ENCODE measurements at regions not wholly inside any gene's neighbourhood (a gene's known extent, or its start where the extent isn't known, plus 50 kb on each side); places are given as distances from the start of the nearest gene placed in this dataset.

DNA sequence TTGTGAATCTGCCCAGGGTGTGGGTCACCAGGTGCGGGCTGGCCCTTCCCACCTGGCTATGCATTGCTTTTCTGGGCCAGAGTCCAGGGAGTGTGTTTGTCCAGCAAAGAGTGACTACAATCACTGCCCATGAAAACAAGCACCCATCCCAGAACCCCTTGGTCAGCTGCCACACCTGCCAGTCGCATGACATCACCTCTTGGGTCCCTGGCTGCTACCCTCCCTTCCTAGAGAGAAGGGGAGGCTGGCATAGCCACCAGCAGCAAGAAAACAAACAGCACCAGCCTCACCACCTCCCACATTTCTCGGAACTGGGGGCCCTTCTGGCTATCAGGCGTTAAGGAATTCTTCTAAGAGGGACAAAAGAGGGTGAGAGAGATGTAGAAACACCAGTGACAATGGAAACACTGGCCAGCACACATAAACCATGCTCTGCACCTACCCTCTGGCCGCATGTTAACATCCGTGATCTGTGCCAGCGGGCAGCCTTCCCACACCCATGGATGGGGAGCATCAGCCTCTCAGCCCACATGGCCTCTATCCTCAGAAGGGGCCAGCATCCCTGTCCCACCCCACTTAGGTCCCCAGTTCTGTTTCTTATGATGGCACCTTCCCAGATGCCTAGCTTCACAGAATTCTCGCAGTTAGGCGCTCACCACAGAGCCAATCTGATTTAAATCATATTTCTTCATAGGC is 109.7 kb upstream of the GLI2 start:
- no peak overlapping the region for H2AK5ac ChIP-seq (ENCODE audit: low read depth, low read length)
- H3K23ac ChIP-seq (ENCODE audit: insufficient read length) = no peak overlapping the region
- H4K20me1 ChIP-seq (replicated peaks in 1 of 2; ENCODE audit: control insufficient read depth in 1 of 2, insufficient read depth in 2 of 2, low read length in 2 of 2) = no peaks in the 10 kb centered on the region
- POLR2A ChIA-PET (ENCODE audit: partially characterized antibody) = no interaction called here
- no peak overlapping the region for H2BK20ac ChIP-seq (ENCODE audit: low read length)
- no peak overlapping the region for H3K14ac ChIP-seq (ENCODE audit: insufficient read length)
- H2AFZ ChIP-seq (ENCODE audit: low read length) = no peak overlapping the region
- no peaks in the 10 kb centered on the region for H3K4me1 ChIP-seq (replicated peaks in 1 of 4; ENCODE audit: control insufficient read depth in 3 of 4, insufficient read depth in 4 of 4, low read length in 3 of 4)
- peaks cover 0 to 14% (median 4%) of the 10 kb centered on the region in 4 experiments; a peak in 4 of 7 replicates for H3K27me3 ChIP-seq (replicated peaks in 1 of 4; ENCODE audit: control insufficient read depth in 3 of 4, extremely low read depth in 1 of 4, insufficient read depth in 3 of 4, low read length in 3 of 4)
- H3K4me3 ChIP-seq (ENCODE audit: extremely low read depth in 1 of 4, insufficient read depth in 2 of 4, low read depth in 3 of 4, low read length in 4 of 4) = no peak overlapping the region
- CTCF ChIA-PET (ENCODE audit: partially characterized antibody) = interaction anchor here (1.6 kb wide), 1 partner anchor 11 kb away, joined by 4 read pairs; no protein-coding TSS in a partner anchor
- H3K4me2 ChIP-seq (ENCODE audit: insufficient read depth in 1 of 2, low read depth in 2 of 2, low read length in 2 of 2) = no peak overlapping the region
- H3K4ac ChIP-seq (replicated peaks; ENCODE audit: insufficient read length, low read depth, low read length) = no peak overlapping the region
- no peaks in the 10 kb centered on the region for H3K9me3 ChIP-seq (ENCODE audit: insufficient read depth in 2 of 2, low read depth in 1 of 2, low read length in 1 of 2)
- H2BK120ac ChIP-seq (replicated peaks; ENCODE audit: low read depth, low read length) = no peak overlapping the region
- H3K79me1 ChIP-seq (ENCODE audit: low read depth, low read length) = no peaks in the 10 kb centered on the region
- no peaks in the 10 kb centered on the region; the same call in 1 of the 2 replicates for H3K23me2 ChIP-seq (ENCODE audit: low read depth, low read length)
- H3K9ac ChIP-seq (replicated peaks in 1 of 4; ENCODE audit: extremely low read depth in 1 of 4, low read depth in 3 of 4, low read length in 3 of 4) = no peak overlapping the region
- H4K91ac ChIP-seq (replicated peaks; ENCODE audit: insufficient read length, low read length) = no peak overlapping the region
- no peak overlapping the region for H3K18ac ChIP-seq (ENCODE audit: extremely low read depth, low read length)
- H3K56ac ChIP-seq (replicated peaks; ENCODE audit: insufficient read length, low read depth, low read length) = no peak overlapping the region
- no peak overlapping the region for H4K8ac ChIP-seq (ENCODE audit: extremely low read depth, insufficient read depth, low read length)
- no peaks in the 10 kb centered on the region for H3K36me3 ChIP-seq (ENCODE audit: control insufficient read depth in 2 of 4, insufficient read depth in 4 of 4, low read length in 3 of 4)
- no peak overlapping the region for H4K5ac ChIP-seq (ENCODE audit: insufficient read length, low read depth, low read length)
- no peak overlapping the region for H2BK5ac ChIP-seq (ENCODE audit: low read depth, low read length)
- FAIRE-seq = no peak
- H2BK15ac ChIP-seq (ENCODE audit: low read length) = no peak overlapping the region
- 88% methylated on average over 9 of the region's 9 CpGs; no CpG with 5 or more reads in 1 of the 2 experiments for WGBS, 2 experiments (ENCODE audit: extremely low coverage in 1 of 2, insufficient coverage in 1 of 2, insufficient read length in 1 of 2, insufficient replicate concordance in 2 of 2, low coverage in 1 of 2, low lambda C conversion rate in 2 of 2, missing lambda C conversion rate in 1 of 2)
- no peak overlapping the region for H3K27ac ChIP-seq (ENCODE audit: low read depth, low read length)
- H3K79me2 ChIP-seq (ENCODE audit: control insufficient read depth in 1 of 2, insufficient read depth in 2 of 2, low read length in 2 of 2) = no peaks in the 10 kb centered on the region
- DNase-seq (ENCODE audit: low read depth in 1 of 2, low spot score in 2 of 2) = no peak
- H2BK12ac ChIP-seq (ENCODE audit: low read depth, low read length) = no peak overlapping the region
